Skeletal muscle tissue (tissue), 3 donors: ENCODE measurements at regions not wholly inside any gene's neighbourhood (a gene's known extent, or its start where the extent isn't known, plus 50 kb on each side); places are given as distances from the start of the nearest gene placed in this dataset.
"Not testable (repeated sequence)": the region's sequence is repeated elsewhere in the genome, so short reads cannot be mapped to it uniquely, and the experiment has no call there.

ENCODE experiments used
- H3K27ac ChIP-seq: one replicate; pipeline ENCODE4 v1.7.0; 2013; ENCODE audit warnings: mild to moderate bottlenecking, low read depth, low read length, inconsistent platforms
- H3K27me3 ChIP-seq, 3 donors: one replicate each; pipeline ENCODE4 v1.7.0; 2013; ENCODE audit warnings: low read length in 3 of 3; ENCODE audit not compliant: control insufficient read depth in 3 of 3, insufficient read depth in 3 of 3
- H3K36me3 ChIP-seq, 3 donors: one replicate each; pipeline ENCODE4 v1.7.0; 2013; ENCODE audit warnings: low read length in 3 of 3; ENCODE audit not compliant: control insufficient read depth in 3 of 3, insufficient read depth in 3 of 3
- H3K4me1 ChIP-seq, 3 donors: one replicate each; pipeline ENCODE4 v1.7.0; 2013; ENCODE audit warnings: low read length in 3 of 3, mild to moderate bottlenecking in 3 of 3; ENCODE audit not compliant: control insufficient read depth in 3 of 3, insufficient read depth in 3 of 3
- H3K4me3 ChIP-seq, 3 donors: one replicate each; pipeline ENCODE4 v1.7.0; 2013; ENCODE audit warnings: low read length in 3 of 3
- H3K9ac ChIP-seq, 3 donors: one replicate each; pipeline ENCODE4 v1.7.0; 2013; ENCODE audit warnings: low read length in 3 of 3, mild to moderate bottlenecking in 3 of 3, moderate library complexity in 2 of 3, low read depth in 1 of 3
- H3K9me3 ChIP-seq, 3 donors: one replicate each; pipeline ENCODE4 v1.7.0; 2013; ENCODE audit warnings: low read length in 3 of 3; ENCODE audit not compliant: control insufficient read depth in 3 of 3
- donor health status: Osteomylitis.

DNA sequence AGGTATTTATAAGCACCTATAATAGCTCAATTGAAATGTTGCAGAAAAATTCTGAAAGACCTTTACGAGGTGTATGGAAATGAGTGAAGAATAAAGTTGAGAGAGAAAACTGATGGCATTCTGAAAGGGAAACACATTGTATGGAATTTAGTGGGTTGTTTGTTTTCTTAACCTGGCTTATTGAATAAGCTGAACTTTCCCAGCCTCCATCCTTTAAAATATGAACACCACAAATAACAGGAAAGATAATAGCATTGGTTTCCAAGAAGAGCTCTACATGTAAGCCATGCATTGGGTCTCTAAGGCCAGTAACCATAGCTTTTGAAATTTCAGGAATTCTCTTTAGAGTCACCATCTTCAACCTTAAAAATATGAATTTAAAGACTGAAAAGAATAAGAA lies 709.0 kb downstream of the USP25 start:
- H3K27ac ChIP-seq = no peak overlapping the region
- no peak overlapping the region for H3K9ac ChIP-seq
- H3K36me3 ChIP-seq = no peaks in the 10 kb centered on the region
- no peaks in the 10 kb centered on the region for H3K9me3 ChIP-seq
- H3K27me3 ChIP-seq = no peaks in the 10 kb centered on the region
- no peak overlapping the region for H3K4me3 ChIP-seq
- peaks cover 0 to 4% (median 0%) of the 10 kb centered on the region in 3 donors for H3K4me1 ChIP-seq

DNA sequence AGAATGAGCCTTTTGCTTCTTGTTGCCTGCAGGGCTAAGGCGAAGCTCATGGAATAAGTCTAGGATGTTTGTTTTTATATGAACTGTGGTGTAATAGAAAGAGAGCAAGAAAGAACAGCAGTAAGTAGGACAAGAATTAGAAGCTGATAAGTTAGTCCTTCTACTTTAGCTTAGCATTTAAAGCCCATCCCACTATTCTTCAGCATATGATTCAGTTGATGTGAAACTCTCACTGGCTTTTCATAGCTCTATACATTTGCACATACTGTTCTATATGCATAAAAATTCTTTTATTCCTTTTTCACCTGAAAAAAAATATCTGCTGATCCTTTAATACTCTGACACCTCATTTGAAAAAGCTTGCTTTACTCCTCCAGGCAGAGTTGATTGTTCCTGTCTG lies 712.0 kb downstream of the USP25 start:
- no peak overlapping the region for H3K4me3 ChIP-seq
- no peak overlapping the region for H3K9ac ChIP-seq
- no peaks in the 10 kb centered on the region for H3K4me1 ChIP-seq
- H3K9me3 ChIP-seq = no peaks in the 10 kb centered on the region
- H3K27ac ChIP-seq = no peak overlapping the region
- H3K36me3 ChIP-seq = no peaks in the 10 kb centered on the region
- no peaks in the 10 kb centered on the region for H3K27me3 ChIP-seq

DNA sequence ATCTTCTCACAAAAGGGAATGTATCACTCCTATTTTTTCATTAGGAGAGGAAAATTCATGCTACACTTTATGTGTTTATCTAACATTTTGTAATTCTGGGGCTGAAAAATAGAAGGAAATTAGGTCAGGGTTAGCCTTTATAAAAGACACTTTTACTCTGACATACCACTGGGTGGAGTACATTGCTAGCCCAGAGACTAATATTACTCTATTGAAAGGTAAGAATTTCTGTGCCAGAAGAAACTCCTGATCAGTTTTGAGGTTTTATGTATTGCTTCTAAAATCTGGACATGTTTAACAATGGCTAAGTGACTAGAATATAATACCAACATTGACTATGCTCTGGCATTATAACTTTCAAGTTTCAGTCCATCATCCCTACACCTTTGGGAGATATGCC lies 724.6 kb downstream of the USP25 start:
- Histone ChIP-seq H3K4me3 (no peak overlapping the region), H3K36me3 (no peaks in the 10 kb centered on the region), H3K4me1 (peaks cover 7 to 16% (median 8%) of the 10 kb centered on the region in 3 donors), H3K9ac (no peak overlapping the region), H3K27me3 (no peaks in the 10 kb centered on the region), H3K9me3 (no peaks in the 10 kb centered on the region), H3K27ac (no peak overlapping the region)

DNA sequence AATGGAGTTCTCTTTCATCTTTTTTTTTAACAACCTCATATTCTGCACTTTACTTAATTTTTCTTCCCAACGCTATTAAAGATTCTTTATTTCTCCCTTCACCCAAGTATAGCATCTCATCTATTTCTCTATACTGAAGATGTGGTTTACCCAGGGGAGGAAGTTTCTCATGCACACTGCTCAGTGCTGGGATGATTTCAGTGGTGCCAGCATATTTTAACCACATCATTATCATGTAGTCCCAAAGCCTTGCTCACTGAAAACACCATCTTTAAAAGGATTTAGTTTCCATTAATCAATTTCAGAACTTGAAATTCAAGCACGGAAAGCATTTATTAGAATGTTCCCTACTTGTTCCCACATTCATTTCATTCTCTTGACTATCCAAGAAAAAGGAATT lies 725.7 kb downstream of the USP25 start:
- no peaks in the 10 kb centered on the region for H3K36me3 ChIP-seq
- H3K4me3 ChIP-seq = peak overlapping the region in 1 of 3 donors; percentile 48
- H3K27me3 ChIP-seq = no peaks in the 10 kb centered on the region
- no peak overlapping the region for H3K9ac ChIP-seq
- no peaks in the 10 kb centered on the region for H3K9me3 ChIP-seq
- no peak overlapping the region for H3K27ac ChIP-seq
- peaks cover 7 to 16% (median 8%) of the 10 kb centered on the region in 3 donors for H3K4me1 ChIP-seq

DNA sequence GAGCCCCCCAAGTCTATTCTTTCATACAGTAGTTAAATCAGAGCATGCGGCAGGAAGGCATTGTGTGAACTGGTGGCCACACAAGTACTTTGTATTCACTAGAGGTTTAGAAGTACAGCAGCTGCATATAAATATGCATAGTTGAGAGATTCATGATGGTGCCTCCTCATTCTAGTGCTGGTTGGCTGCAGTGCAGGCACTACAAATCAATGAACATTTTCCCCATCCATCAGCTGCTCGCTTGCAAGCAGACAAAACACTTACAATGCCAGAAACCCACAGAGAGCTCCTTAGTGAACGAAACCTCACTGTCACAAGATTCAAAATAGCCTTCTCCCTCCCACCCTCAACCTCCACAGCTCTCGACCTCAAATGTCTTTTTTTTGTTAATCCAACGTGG lies 726.2 kb downstream of the USP25 start:
- H3K27ac ChIP-seq = no peak overlapping the region
- peak overlapping the region in 1 of 3 donors; percentile 52 for H3K9ac ChIP-seq
- H3K27me3 ChIP-seq = no peaks in the 10 kb centered on the region
- H3K4me1 ChIP-seq = peaks cover 7 to 16% (median 8%) of the 10 kb centered on the region in 3 donors
- no peaks in the 10 kb centered on the region for H3K36me3 ChIP-seq
- H3K9me3 ChIP-seq = no peaks in the 10 kb centered on the region
- H3K4me3 ChIP-seq = peak overlapping the region in 1 of 3 donors; percentile 48

DNA sequence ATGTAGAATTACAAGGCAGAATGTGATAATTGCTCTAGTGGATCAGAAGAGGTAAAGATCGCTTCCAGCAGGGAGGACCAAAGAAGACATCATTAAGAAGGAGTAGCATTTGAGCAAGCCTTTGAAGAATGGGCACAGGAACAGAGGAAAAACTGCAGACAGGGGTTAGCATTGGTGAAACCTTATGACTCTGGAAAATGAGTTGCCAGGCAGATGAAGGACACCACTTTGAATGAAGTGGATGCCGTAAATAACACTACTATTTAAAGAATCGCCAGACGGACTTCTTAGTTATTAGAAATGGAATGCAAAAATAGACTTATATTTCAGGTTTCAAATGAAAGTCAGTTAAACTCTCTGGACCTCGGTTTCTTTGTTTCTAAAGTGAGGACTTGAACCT lies 727.7 kb downstream of the USP25 start:
- Histone ChIP-seq H3K27me3 (no peaks in the 10 kb centered on the region), H3K9me3 (no peaks in the 10 kb centered on the region), H3K9ac (peak overlapping the region in 1 of 3 donors; percentile 7), H3K27ac (peak overlapping the region; percentile 51), H3K4me3 (peak overlapping the region; percentile 15 to 52 (median 51)), H3K36me3 (no peaks in the 10 kb centered on the region), H3K4me1 (peaks cover 7 to 16% (median 8%) of the 10 kb centered on the region in 3 donors)

DNA sequence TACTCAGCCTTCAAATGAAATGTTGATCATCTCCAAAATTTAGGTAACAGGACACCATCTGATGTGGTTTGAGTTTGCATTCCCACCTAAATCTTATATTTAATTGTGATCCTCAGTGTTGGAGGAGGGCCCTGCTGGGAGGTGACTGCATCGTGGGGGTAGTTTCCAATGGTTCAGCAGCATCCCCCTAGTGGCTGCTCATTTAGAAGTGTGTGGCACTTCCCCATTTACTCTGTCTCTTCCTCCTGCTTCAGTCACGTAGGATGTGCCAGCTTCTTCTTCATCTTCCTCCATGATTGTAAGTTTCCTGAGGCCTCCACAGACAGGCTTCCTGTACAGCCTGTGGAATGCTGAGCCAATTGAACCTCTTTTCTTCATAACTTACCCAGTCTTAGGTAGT lies 731.2 kb downstream of the USP25 start:
- H3K4me3 ChIP-seq = no peak overlapping the region
- peaks cover 3 to 7% (median 6%) of the 10 kb centered on the region in 3 donors for H3K4me1 ChIP-seq
- no peaks in the 10 kb centered on the region for H3K9me3 ChIP-seq
- no peak overlapping the region for H3K9ac ChIP-seq
- H3K27ac ChIP-seq = no peak overlapping the region
- no peaks in the 10 kb centered on the region for H3K27me3 ChIP-seq
- no peaks in the 10 kb centered on the region for H3K36me3 ChIP-seq

DNA sequence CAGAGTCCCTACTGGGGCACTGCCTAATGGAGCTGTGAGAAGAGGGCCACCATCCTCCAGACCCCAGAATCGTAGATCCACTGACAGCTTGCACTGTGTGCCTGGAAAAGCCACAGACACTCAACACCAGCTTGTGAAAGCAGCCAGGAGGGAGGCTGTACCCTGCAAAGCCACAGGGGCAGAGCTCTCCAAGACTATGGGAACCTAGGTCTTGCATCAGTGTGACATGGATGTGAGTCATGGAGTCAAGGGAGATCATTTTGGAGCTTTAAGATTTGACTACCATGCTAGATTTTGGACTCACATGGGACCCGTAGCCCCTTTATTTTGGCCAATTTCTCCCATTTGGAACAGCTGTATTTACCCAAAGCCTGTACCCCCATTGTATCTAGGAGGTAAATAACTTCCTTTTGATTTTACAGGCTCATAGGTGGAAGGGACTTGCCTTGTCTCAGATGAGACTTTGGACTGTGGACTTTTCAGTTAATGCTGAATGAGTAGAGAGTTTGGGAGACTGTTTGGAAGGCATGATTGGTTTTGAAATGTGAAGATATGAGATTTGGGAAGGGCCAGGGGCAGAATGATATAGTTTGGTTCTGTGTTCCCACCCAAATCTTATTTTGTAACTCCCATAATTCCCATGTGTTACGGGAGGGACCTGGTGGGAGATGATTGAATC lies 734.6 kb downstream of the USP25 start:
- not testable (repeated sequence) for H3K27ac ChIP-seq, H3K4me3 ChIP-seq, H3K4me1 ChIP-seq, H3K27me3 ChIP-seq, H3K36me3 ChIP-seq, H3K9me3 ChIP-seq, H3K9ac ChIP-seq

DNA sequence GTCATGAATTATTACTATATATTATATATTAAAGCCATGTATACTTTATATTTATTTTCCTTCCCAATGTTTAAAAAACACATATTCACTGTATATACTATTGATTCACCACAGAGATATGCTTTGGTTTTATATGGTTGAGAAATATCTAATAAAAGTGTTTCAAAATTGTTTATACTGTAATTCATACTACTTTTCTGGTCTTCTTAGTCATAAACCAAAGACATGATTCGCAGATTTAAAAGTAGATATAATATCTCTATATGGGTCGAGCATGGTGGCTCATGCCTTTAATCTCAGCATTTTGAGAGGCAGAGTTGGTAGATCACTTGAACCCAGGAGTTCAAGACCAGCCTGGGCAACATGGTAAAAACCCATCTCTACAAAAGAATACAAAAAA lies 738.4 kb downstream of the USP25 start:
- Histone ChIP-seq H3K9me3 (no peaks in the 10 kb centered on the region), H3K4me1 (peaks cover under 1 to 7% (median 2%) of the 10 kb centered on the region in 3 donors), H3K27ac (no peak overlapping the region)

DNA sequence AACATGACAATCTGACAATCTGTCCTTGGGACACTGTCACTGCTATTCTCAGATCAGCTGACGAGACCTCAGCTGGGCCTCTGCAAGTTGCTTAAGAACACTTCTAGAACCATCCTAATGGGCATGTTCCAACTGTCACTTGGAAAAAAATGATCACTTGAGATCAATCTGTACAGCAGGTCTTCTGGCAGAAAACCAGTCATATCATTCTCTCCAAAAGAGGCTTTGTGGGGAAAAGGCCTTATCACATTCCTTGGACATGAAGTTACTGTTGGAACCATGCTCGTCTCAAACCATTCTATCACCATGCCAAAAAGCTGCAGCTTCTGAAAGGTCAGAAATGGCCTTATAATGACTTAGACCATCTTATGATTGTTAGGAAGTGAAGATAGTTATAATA lies 744.2 kb downstream of the USP25 start:
- Histone ChIP-seq H3K9ac (no peak overlapping the region), H3K4me1 (peaks cover 2 to 16% (median 7%) of the 10 kb centered on the region in 3 donors), H3K27ac (peak overlapping the region; percentile 36), H3K9me3 (no peaks in the 10 kb centered on the region), H3K4me3 (no peak overlapping the region), H3K36me3 (no peaks in the 10 kb centered on the region), H3K27me3 (no peaks in the 10 kb centered on the region)

More for the DNA sequence above, 738.4 kb downstream of the USP25 start:
- H3K27me3 ChIP-seq = no peaks in the 10 kb centered on the region
- no peak overlapping the region for H3K9ac ChIP-seq
- no peak overlapping the region for H3K4me3 ChIP-seq
- no peaks in the 10 kb centered on the region for H3K36me3 ChIP-seq
